DND-41 (cell line): ENCODE measurements at regions not wholly inside any gene's neighbourhood (a gene's known extent, or its start where the extent isn't known, plus 50 kb on each side); places are given as distances from the start of the nearest gene placed in this dataset.

Source experiments
- ATAC-seq: fragments of 200-7000 bp; cut with Tn5 transposase; 3 replicates; pipeline ENCODE4 v1.9.1; 2021; ENCODE audit warnings: low read depth; ENCODE audit not compliant: insufficient read depth
- DNase-seq: peaks from one replicate; pipeline ENCODE4 v3.0.0-alpha.2; 2020
- H2AFZ ChIP-seq: 2 replicates; pipeline ENCODE4 v1.6.0; 2012; ENCODE audit warnings: low read depth, low read length
- H3K27ac ChIP-seq: 2 replicates; pipeline ENCODE4 v1.5.1; 2012; ENCODE audit warnings: low read length, inconsistent platforms
- H3K27me3 ChIP-seq: fragments of 200-600 bp; sonication (generic); 2 replicates; pipeline ENCODE4 v1.6.0; 2012; ENCODE audit warnings: low read length, mild to moderate bottlenecking, inconsistent platforms; ENCODE audit not compliant: insufficient read depth, poor library complexity
- H3K36me3 ChIP-seq: 2 replicates; pipeline ENCODE4 v1.5.1; 2012; ENCODE audit warnings: low read length, inconsistent platforms; ENCODE audit not compliant: insufficient read depth
- H3K4me1 ChIP-seq: 2 replicates; pipeline ENCODE4 v1.5.1; 2012; ENCODE audit warnings: mild to moderate bottlenecking, low read length; ENCODE audit not compliant: insufficient read depth
- H3K4me2 ChIP-seq: 2 replicates; pipeline ENCODE4 v1.6.0; 2012; ENCODE audit warnings: mild to moderate bottlenecking, moderate library complexity, low read length, inconsistent platforms; ENCODE audit not compliant: insufficient read depth
- H3K4me3 ChIP-seq, 2 experiments: fragments of 200-600 bp in 1 of 2; shearing (Covaris generic) in 1 of 2; 2 replicates each; pipeline ENCODE4 v1.5.1; 2012 to 2016; ENCODE audit warnings: inconsistent platforms in 2 of 2, low read length in 2 of 2, mild to moderate bottlenecking in 2 of 2, low read depth in 1 of 2, moderate library complexity in 1 of 2
- H3K79me2 ChIP-seq: 2 replicates; pipeline ENCODE4 v1.6.0; 2012; ENCODE audit warnings: low read length, inconsistent platforms; ENCODE audit not compliant: insufficient read depth
- H3K9ac ChIP-seq: 2 replicates; pipeline ENCODE4 v1.6.0; 2012; ENCODE audit warnings: low read depth, mild to moderate bottlenecking, inconsistent platforms, low read length, moderate library complexity
- H3K9me3 ChIP-seq: 2 replicates; pipeline ENCODE4 v1.5.1; 2012; ENCODE audit warnings: low read length, moderate library complexity, mild to moderate bottlenecking, inconsistent platforms; ENCODE audit not compliant: insufficient read depth, severe bottlenecking
- H4K20me1 ChIP-seq: 2 replicates; pipeline ENCODE4 v1.6.0; 2012; ENCODE audit warnings: low read length; ENCODE audit not compliant: insufficient read depth
- CTCF ChIP-seq: IDR thresholded peaks from 2 replicates; pipeline ENCODE4 v1.5.1; 2012; ENCODE audit warnings: borderline replicate concordance, low read length, moderate library complexity, mild to moderate bottlenecking; ENCODE audit not compliant: poor library complexity, severe bottlenecking; ENCODE audit errors: extremely low read depth
- EZH2 ChIP-seq: IDR thresholded peaks from 3 replicates; pipeline ENCODE4 v1.6.1; 2012; ENCODE audit warnings: borderline replicate concordance, low read depth, mild to moderate bottlenecking, moderate library complexity, low read length, inconsistent platforms; ENCODE audit not compliant: severe bottlenecking

- Histone ChIP-seq H3K9me3 (no peaks in the 10 kb centered on the region), H3K79me2 (no peaks in the 10 kb centered on the region), H3K27ac (no peak overlapping the region), H3K36me3 (no peaks in the 10 kb centered on the region), H3K4me2 (no peak overlapping the region), H3K4me1 (no peaks in the 10 kb centered on the region), H2AFZ (no peak overlapping the region), H3K27me3 (no peaks in the 10 kb centered on the region), H3K9ac (no peak overlapping the region), H3K4me3 (no peak overlapping the region), H4K20me1 (no peaks in the 10 kb centered on the region)
- no peak for ATAC-seq
- TF ChIP-seq CTCF: no peak
- TF ChIP-seq EZH2: no peak
- DNase-seq: no peak
These were observed 92.7 kb upstream of the CFAP20DC start for GRCh38 chr3:59142556-59142955.

GRCh38 chr3:59138966-59139365 is 89.1 kb upstream of the CFAP20DC start:
- ATAC-seq (no peak), DNase-seq (no peak)
- TF ChIP-seq CTCF: no peak
- TF ChIP-seq EZH2: no peak
- no peak overlapping the region for H3K4me3 ChIP-seq
- no peaks in the 10 kb centered on the region for H3K27me3 ChIP-seq
- no peaks in the 10 kb centered on the region for H3K36me3 ChIP-seq
- H3K9me3 ChIP-seq: no peaks in the 10 kb centered on the region
- no peak overlapping the region for H3K4me2 ChIP-seq
- no peaks in the 10 kb centered on the region for H3K4me1 ChIP-seq
- no peaks in the 10 kb centered on the region for H3K79me2 ChIP-seq
- no peak overlapping the region for H3K27ac ChIP-seq
- no peak overlapping the region for H3K9ac ChIP-seq
- no peaks in the 10 kb centered on the region for H4K20me1 ChIP-seq
- no peak overlapping the region for H2AFZ ChIP-seq

- Histone ChIP-seq H3K27ac (no peak overlapping the region), H3K4me2 (no peak overlapping the region), H3K9ac (no peak overlapping the region), H3K36me3 (no peaks in the 10 kb centered on the region), H3K27me3 (no peaks in the 10 kb centered on the region), H3K4me3 (no peak overlapping the region), H3K79me2 (no peaks in the 10 kb centered on the region), H4K20me1 (no peaks in the 10 kb centered on the region), H3K4me1 (no peaks in the 10 kb centered on the region), H3K9me3 (no peaks in the 10 kb centered on the region), H2AFZ (no peak overlapping the region)
- TF ChIP-seq CTCF (no peak), EZH2 (no peak)
- ATAC-seq (no peak), DNase-seq (no peak)
These were observed 87.6 kb upstream of the CFAP20DC start for GRCh38 chr3:59137415-59137814.

- TF ChIP-seq CTCF (no peak), EZH2 (no peak)
- DNase-seq (no peak), ATAC-seq (no peak)
- Histone ChIP-seq H4K20me1 (no peaks in the 10 kb centered on the region), H3K9ac (no peak overlapping the region), H3K27ac (no peak overlapping the region), H3K9me3 (no peaks in the 10 kb centered on the region), H3K27me3 (no peaks in the 10 kb centered on the region), H3K4me2 (no peak overlapping the region), H2AFZ (no peak overlapping the region), H3K4me1 (no peaks in the 10 kb centered on the region), H3K79me2 (no peaks in the 10 kb centered on the region), H3K4me3 (no peak overlapping the region), H3K36me3 (no peaks in the 10 kb centered on the region)
These were observed 86.3 kb upstream of the CFAP20DC start for GRCh38 chr3:59136081-59136480.
